Kidney (tissue), 13 donors: ENCODE measurements at regions not wholly inside any gene's neighbourhood (a gene's known extent, or its start where the extent isn't known, plus 50 kb on each side); places are given as distances from the start of the nearest gene placed in this dataset.

Source experiments
- DNase-seq, 5 donors: peaks; one replicate each; pipeline ENCODE4 v3.0.0-alpha.2; 2013 to 2020
- FAIRE-seq: peaks from 2 replicates; lab custom pipeline; 2012; peaks lifted over from hg19 to GRCh38; lab: Jason Lieb, UNC
- H3K27ac ChIP-seq, 2 donors: one replicate each; pipeline ENCODE4 v1.7.0; 2013; ENCODE audit warnings: low read depth in 2 of 2, low read length in 2 of 2, inconsistent platforms in 1 of 2
- H3K27me3 ChIP-seq: one replicate; pipeline ENCODE4 v1.7.1; 2013; ENCODE audit warnings: low read length, inconsistent platforms; ENCODE audit not compliant: control insufficient read depth, insufficient read depth
- H3K36me3 ChIP-seq, 3 donors: one replicate each; pipeline versions ENCODE4 v1.7.0 to v1.7.1; 2013; ENCODE audit warnings: low read length in 3 of 3, control low read depth in 1 of 3, inconsistent platforms in 1 of 3; ENCODE audit not compliant: insufficient read depth in 3 of 3, control insufficient read depth in 2 of 3
- H3K4me1 ChIP-seq, 3 donors: one replicate each; pipeline versions ENCODE4 v1.7.0 to v1.7.1; 2013; ENCODE audit warnings: low read length in 3 of 3, inconsistent platforms in 1 of 3, low read depth in 1 of 3; ENCODE audit not compliant: control insufficient read depth in 2 of 3, insufficient read depth in 2 of 3
- H3K4me3 ChIP-seq, 3 donors: one replicate each; pipeline versions ENCODE4 v1.7.0 to v1.8.1; 2013; ENCODE audit warnings: low read length in 3 of 3, control low read depth in 1 of 3, inconsistent platforms in 1 of 3
- H3K9ac ChIP-seq, 3 donors: one replicate each; pipeline versions ENCODE4 v1.7.0 to v1.7.1; 2013; ENCODE audit warnings: low read length in 3 of 3, control low read depth in 1 of 3, inconsistent platforms in 1 of 3
- H3K9me3 ChIP-seq, 3 donors: one replicate each; pipeline versions ENCODE4 v1.7.0 to v1.7.1; 2013; ENCODE audit warnings: low read length in 3 of 3, control low read depth in 1 of 3, inconsistent platforms in 1 of 3; ENCODE audit not compliant: control insufficient read depth in 2 of 3, insufficient read depth in 1 of 3
- intact Hi-C: fragments of 100-400 bp; cut with DNase I; formaldehyde crosslinking; loops from one replicate; pipeline ENCODE4 v1.11.1; 2022
- TF ChIP-seq, protein P1 (sequence below): IDR thresholded peaks from 3 replicates; pipeline ENCODE4 v1.5.1; 2012; ENCODE audit warnings: mild to moderate bottlenecking, moderate library complexity, borderline replicate concordance; ENCODE audit not compliant: insufficient read depth; ENCODE audit errors: extremely low read depth
- donor health status: control.
- donor health status: control.
- donor health status: control.
- donor health status: control.
- donor health status: control.
- donor health status: DM: yes; HTN: yes; CAD: no.
- donor health status: Normal renal cell carcinoma (clear cell type).

DNA sequence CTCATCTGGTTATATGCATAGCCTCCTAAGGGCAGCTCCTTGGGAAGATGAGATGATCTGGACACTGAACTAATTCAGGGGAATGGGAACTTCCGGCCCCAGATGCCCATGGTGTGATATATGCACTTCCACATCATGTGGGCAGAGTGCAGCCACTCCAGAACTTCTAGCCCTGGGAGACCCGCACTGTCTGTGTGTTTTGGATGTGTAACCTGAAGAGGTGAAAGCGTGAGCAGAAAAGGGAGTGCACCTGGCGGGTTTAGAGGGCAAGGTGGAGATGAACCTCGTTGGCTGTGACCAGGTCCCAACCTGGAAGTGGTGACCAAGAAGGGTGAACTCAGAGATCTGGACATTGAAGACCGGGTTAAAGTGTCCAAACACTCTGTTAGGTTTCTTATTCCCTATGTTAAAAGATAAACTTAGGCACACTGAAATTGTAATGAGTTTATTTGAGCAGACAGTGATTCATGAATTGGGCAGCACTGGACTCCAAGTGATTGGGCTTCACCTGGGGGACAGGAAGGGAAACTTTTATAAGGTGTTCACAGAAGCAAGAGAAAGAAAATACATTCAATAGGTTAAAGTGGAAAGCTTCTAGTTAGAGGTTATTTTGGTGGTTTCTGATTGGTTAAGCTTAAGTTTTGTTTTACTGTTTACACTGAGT, 296.2 kb upstream of the SKOR2 start:
- Histone ChIP-seq H3K9ac (no peak overlapping the region), H3K36me3 (no peaks in the 10 kb centered on the region), H3K27me3 (no peaks in the 10 kb centered on the region), H3K4me1 (no peaks in the 10 kb centered on the region), H3K27ac (no peak overlapping the region), H3K4me3 (no peak overlapping the region), H3K9me3 (no peaks in the 10 kb centered on the region)
- no peak for DNase-seq
- no peak for FAIRE-seq
- TF ChIP-seq, protein P1, sequence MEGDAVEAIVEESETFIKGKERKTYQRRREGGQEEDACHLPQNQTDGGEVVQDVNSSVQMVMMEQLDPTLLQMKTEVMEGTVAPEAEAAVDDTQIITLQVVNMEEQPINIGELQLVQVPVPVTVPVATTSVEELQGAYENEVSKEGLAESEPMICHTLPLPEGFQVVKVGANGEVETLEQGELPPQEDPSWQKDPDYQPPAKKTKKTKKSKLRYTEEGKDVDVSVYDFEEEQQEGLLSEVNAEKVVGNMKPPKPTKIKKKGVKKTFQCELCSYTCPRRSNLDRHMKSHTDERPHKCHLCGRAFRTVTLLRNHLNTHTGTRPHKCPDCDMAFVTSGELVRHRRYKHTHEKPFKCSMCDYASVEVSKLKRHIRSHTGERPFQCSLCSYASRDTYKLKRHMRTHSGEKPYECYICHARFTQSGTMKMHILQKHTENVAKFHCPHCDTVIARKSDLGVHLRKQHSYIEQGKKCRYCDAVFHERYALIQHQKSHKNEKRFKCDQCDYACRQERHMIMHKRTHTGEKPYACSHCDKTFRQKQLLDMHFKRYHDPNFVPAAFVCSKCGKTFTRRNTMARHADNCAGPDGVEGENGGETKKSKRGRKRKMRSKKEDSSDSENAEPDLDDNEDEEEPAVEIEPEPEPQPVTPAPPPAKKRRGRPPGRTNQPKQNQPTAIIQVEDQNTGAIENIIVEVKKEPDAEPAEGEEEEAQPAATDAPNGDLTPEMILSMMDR = no peak
- intact Hi-C loops = no loop called here

DNA sequence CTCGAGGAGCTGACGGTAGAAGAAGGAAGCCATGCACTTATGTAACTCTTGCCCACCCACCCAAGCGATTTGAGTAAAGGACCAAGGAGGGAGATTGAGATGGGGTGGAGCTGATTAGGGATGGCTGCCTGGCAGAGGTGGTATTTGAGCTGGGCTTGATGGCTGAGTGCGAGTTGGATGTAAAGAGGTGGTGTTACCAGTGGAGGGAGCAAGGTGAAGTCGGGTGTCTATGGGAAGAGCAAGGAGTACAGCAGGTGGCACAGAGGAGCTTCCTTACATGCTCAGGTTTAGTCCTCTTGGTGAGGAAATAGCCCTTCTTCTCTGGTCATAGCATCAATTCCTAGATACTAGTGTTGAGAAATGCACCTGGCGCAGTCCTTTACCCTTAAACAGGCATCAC, 294.2 kb upstream of the SKOR2 start:
- H3K27ac ChIP-seq = no peak overlapping the region
- no peaks in the 10 kb centered on the region for H3K27me3 ChIP-seq
- no peaks in the 10 kb centered on the region for H3K4me1 ChIP-seq
- TF ChIP-seq, protein P1 = no peak
- no peaks in the 10 kb centered on the region for H3K9me3 ChIP-seq
- DNase-seq = no peak
- no peaks in the 10 kb centered on the region for H3K36me3 ChIP-seq
- no peak overlapping the region for H3K4me3 ChIP-seq
- FAIRE-seq = no peak
- H3K9ac ChIP-seq = no peak overlapping the region
- intact Hi-C loops = no loop called here

DNA sequence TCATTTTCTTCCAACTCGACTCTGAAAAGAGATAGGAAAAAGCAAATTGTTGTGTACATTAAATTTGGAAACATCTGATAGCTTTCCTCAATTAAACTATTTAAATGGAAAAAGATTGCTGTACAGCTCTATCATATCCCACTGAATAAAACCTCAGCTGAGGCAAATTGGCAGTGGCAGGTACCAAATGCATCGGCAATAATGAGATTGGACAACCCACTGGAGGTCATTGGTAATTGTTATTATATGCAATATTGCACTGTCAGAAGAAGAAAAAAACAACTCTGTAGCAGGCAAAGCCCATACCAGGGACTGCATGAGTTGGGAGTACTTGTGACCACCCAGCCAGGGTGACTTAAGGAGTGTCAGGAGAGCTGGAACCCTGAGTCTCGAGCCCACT, 291.6 kb upstream of the SKOR2 start:
- FAIRE-seq (no peak), DNase-seq (no peak)
- TF ChIP-seq, protein P1 = no peak
- Histone ChIP-seq H3K27me3 (no peaks in the 10 kb centered on the region), H3K4me3 (no peak overlapping the region), H3K9me3 (no peaks in the 10 kb centered on the region), H3K27ac (no peak overlapping the region), H3K9ac (no peak overlapping the region), H3K36me3 (no peaks in the 10 kb centered on the region), H3K4me1 (no peaks in the 10 kb centered on the region)
- intact Hi-C loops = no loop called here

DNA sequence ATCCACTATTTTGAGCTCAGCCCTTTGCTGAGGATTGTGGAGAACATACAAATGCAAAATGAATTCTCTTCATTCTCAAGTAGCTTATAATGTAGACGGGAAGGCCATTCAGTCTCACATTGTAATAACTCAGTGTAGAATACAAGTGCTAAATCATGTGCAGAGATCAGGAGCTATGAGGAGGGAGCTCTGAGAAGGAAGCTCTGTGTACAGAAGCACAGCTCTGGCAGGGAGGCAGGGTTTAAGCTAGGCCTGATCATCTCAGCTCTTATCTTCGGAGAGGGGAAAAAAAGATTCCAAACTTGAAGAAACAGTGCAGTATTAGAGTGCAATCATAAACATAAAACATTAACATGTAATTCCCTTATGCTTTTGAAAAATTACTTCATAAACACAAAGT, 291.1 kb upstream of the SKOR2 start:
- DNase-seq (no peak), FAIRE-seq (no peak)
- Histone ChIP-seq H3K27ac (no peak overlapping the region), H3K4me3 (no peak overlapping the region), H3K27me3 (no peaks in the 10 kb centered on the region), H3K4me1 (no peaks in the 10 kb centered on the region), H3K9me3 (no peaks in the 10 kb centered on the region), H3K9ac (no peak overlapping the region), H3K36me3 (no peaks in the 10 kb centered on the region)
- TF ChIP-seq, protein P1 = no peak
- intact Hi-C loops = no loop called here
